HG02798 (cell line): ENCODE measurements at regions not wholly inside any gene's neighbourhood (a gene's known extent, or its start where the extent isn't known, plus 50 kb on each side); places are given as distances from the start of the nearest gene placed in this dataset.
"Not testable (repeated sequence)": the region's sequence is repeated elsewhere in the genome, so short reads cannot be mapped to it uniquely, and the experiment has no call there.

Source experiments
- ATAC-seq: cut with Tn5 transposase; IDR thresholded peaks from one replicate; pipeline ENCODE4 v1.9.1; 2021; ENCODE audit warnings: mild to moderate bottlenecking; ENCODE audit not compliant: unreplicated experiment, poor library complexity

DNA sequence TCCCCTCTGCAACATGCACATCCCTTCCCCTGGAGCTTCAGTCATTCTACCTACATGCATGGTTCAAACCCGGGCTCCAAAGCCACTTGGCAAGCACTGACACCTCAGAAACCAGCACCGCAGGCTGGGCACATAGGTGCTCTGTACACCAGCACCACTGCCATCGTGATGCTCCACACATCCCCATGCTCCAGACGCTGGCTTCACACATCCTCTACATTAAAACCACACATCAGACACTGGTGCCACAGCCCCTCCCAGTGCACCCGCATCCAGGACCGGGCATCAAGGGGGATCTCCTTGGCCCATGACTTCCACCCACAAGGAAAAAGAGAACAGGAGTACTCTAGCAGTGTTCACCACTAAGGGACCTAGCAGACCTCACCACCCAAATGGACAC lies 787.7 kb downstream of the CDH18 start:
- ATAC-seq = no peak

- no peak for ATAC-seq
Measured at GRCh38 chr5:19208397-19208796, 779.6 kb downstream of the CDH18 start.

DNA sequence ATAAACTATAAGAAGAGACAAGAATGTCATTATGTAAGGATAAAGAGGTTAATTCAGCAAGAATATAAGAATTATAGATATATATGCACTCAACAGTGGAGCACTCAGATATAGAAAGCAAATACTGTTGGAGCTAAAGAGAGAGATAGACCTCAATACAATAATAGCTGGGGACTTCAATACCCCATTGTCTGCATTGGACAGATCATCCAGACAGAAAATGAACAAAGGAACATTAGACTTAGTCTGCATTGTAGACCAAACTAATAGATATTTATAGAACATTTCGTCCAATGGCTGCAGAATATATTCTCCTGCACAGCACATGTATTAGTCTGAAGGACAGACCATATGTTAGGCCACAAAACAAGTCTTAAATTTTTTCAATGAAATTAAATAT lies 777.1 kb downstream of the CDH18 start:
- ATAC-seq = no peak

- ATAC-seq = no peak
Measured at GRCh38 chr5:19229179-19229835, 758.7 kb downstream of the CDH18 start.

GRCh38 chr5:19233573-19233972 lies 754.4 kb downstream of the CDH18 start:
- no peak for ATAC-seq

GRCh38 chr5:19235101-19235584 lies 752.9 kb downstream of the CDH18 start:
- no peak for ATAC-seq

DNA sequence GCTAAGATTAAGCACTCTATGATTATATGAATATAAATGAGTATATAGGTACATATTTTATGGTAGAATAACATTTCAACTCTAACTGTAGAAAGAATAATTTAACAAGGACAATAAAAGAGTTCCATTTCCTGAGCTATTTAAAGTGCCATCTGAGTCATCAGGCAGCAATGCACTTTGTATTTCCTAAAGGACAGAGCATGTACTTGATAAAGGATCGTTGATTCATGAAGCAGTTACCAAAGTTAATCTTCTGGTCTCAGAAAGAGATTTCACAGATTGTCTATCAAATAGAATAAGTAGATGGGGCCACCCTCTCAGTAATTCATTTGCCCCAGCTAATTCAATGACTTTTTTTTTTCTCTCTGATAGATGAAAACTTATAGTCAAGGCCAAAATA lies 747.8 kb downstream of the CDH18 start:
- ATAC-seq = no peak

GRCh38 chr5:19241690-19242089 lies 746.3 kb downstream of the CDH18 start:
- no peak for ATAC-seq

DNA sequence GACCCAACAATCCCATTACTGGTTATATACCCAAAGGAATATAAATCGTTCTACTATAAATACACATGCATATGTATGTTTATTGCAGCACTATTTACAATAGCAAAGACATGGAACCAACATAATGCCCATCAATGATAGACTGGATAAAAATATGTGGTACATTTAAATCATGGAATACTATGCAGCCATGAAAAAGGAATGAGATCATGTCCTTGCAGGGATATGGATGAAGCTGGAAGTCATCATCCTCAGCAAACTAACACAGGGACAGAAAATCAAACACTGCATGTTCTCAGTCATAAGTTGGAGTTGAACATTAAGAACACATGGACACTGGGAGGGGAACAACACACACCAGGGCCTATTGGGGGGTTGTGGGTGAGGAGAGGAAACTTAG lies 741.8 kb downstream of the CDH18 start:
- not testable (repeated sequence) for ATAC-seq

DNA sequence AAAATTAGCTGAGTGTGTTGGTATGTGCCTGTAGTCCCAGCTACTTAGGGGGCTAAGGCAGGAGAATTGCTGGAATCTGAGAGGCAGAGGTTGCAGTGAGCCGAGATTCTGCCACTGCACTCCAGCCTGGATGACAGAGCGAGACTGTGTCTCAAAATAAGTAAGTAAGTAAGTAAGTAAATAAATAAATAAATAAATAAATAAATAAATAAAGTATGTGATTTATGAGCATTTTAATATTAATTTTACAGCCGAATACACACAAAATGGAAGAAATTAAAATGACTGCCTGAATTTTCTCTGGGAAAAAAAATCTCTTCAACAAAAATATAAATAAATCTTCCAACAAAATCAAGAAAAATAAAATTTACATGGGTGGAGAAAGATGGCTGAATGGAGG lies 740.7 kb downstream of the CDH18 start:
- ATAC-seq = no peak

- no peak for ATAC-seq
Measured at GRCh38 chr5:19256036-19256435, 732.0 kb downstream of the CDH18 start.

DNA sequence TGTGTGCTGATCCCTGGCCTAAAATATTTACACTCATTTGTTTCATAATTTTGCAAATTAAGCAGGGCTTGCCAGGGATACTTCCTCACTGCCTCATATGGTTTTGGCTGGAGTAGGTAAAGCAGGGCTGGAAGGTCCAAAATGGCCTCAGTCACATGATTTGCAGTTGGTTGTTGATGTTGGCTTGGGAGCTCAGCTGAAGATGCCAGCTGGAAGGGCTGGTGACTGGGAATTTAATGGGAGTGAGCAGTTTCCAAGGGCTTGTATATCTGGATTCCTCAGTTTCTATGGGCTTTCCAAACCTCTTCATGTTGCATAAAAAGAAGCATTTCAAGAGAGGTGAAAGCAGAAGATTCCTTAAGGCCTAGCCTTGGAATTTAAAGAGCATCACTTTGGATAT lies 729.3 kb downstream of the CDH18 start:
- no peak for ATAC-seq

GRCh38 chr5:19261879-19262278 lies 726.1 kb downstream of the CDH18 start:
- ATAC-seq = no peak

DNA sequence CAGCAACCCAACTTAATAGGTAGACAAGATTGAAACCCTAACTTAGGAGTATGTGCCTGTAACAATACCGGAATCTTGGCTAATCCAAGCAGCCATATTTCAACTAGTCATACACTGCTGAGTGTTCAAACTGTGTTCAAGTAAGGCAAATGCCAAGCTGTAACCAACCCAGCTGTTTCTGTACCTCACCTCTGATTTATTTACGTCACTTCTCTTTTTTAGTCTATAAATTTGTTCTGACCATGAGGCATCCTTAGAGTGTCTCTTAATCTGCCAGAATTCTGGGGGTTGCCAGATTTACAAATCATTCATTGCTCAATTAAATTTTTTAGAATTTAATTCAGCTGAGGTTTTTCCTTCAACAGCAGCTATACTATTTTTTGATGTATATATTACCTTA lies 723.2 kb downstream of the CDH18 start:
- no peak for ATAC-seq

- no peak for ATAC-seq
Measured at GRCh38 chr5:19266791-19267190, 721.2 kb downstream of the CDH18 start.

- no peak for ATAC-seq
Measured at GRCh38 chr5:19270153-19270552, 717.8 kb downstream of the CDH18 start.

GRCh38 chr5:19274578-19274977 lies 713.4 kb downstream of the CDH18 start:
- ATAC-seq = no peak

GRCh38 chr5:19285286-19285685 lies 702.7 kb downstream of the CDH18 start:
- ATAC-seq = no peak

DNA sequence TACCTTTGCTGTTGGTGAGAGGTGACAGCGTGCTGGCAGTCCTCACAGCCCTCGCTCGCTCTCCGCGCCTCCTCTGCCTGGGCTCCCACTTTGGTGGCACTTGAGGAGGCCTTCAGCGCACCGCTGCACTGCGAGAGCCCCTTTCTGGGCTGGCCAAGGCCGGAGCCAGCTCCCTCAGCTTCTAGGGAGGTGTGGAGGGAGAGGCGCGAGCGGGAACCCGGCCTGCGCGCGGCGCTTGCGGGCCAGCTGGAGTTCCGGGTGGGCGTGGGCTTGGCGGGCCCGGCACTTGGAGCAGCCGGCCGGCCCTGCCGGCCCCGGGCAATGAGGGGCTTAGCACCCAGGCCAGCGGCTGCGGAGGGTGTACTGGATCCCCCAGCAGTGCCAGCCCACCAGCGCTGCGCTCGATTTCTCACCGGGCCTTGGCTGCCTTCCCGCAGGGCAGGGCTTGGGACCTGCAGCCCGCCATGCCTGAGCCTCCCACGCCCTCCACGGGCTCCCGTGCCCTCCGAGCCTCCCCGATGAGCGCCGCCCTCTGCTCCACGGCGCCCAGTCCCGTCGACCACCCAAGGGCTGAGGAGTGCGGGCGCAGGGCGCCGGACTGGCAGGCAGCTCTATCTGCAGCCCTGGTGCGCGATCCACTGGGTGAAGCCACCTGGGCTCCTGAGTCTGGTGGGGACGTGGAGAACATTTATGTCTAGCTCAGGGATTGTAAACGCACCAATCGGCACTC lies 700.3 kb downstream of the CDH18 start:
- ATAC-seq = not testable (repeated sequence)

GRCh38 chr5:19288311-19288710 lies 699.7 kb downstream of the CDH18 start:
- not testable (repeated sequence) for ATAC-seq

DNA sequence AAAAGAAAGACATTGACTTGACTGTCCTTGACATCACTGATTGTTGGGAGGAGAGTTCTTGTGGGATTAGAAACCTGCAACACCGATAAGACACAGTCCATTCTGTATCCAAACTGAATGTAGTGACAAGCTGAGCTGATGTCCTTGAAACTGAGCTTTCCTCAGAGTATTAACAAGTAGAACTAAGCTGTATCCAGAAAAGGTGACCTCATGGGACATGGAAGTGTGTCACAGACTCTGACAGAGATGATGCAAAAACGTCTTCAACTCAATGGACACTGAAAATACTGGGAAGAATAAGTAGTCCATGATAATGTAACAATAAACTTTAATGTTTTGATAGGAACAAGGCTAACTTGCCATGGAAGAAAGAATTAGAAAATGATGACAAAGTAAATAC lies 690.1 kb downstream of the CDH18 start:
- no peak for ATAC-seq

- no peak for ATAC-seq
Measured at GRCh38 chr5:19301271-19301670, 686.7 kb downstream of the CDH18 start.
